Keratinocyte (primary cell): ENCODE measurements at regions not wholly inside any gene's neighbourhood (a gene's known extent, or its start where the extent isn't known, plus 50 kb on each side); places are given as distances from the start of the nearest gene placed in this dataset.

Source experiments
- CTCF ChIP-seq, 3 experiments: IDR thresholded peaks in 1 of 3; conservative IDR thresholded peaks in 1 of 3; optimal IDR thresholded peaks in 1 of 3; 2 replicates in 2 of 3; 3 replicates in 1 of 3; pipeline versions ENCODE3 to v1.5.1; 2011; ENCODE audit warnings: low read length in 3 of 3, mild to moderate bottlenecking in 3 of 3, moderate library complexity in 2 of 3, control low read depth in 1 of 3, inconsistent platforms in 1 of 3; ENCODE audit not compliant: insufficient read depth in 2 of 3; ENCODE audit errors: extremely low read depth in 1 of 3
- EZH2 ChIP-seq: IDR thresholded peaks from one replicate; pipeline ENCODE4 v1.6.1; 2012; ENCODE audit warnings: inconsistent platforms, mild to moderate bottlenecking, low read length, moderate library complexity

- TF ChIP-seq CTCF (optimal IDR thresholded peaks at IDR 0.05 in 1 of 3, IDR thresholded peaks at IDR 0.05 in 1 of 3, conservative IDR thresholded peaks at IDR 0.05 in 1 of 3; ENCODE audit: extremely low read depth in 1 of 3, insufficient read depth in 2 of 3, low read length in 3 of 3): no peak
- TF ChIP-seq EZH2: no peak
Observed at GRCh38 chr1:230574502-230574901, 67.8 kb upstream of the COG2 start.
